Activated gamma-delta T cell treated with Interleukin-2 at 50 U/mL for 16 hours (primary cell): ENCODE measurements at regions not wholly inside any gene's neighbourhood (a gene's known extent, or its start where the extent isn't known, plus 50 kb on each side); places are given as distances from the start of the nearest gene placed in this dataset.

ENCODE experiments used
- DNase-seq: peaks from one replicate; pipeline ENCODE4 v3.0.0-alpha.2; 2020

- no peak for DNase-seq
Measured at GRCh38 chr19:46945694-46946489, 73.7 kb upstream of the NPAS1 start.

GRCh38 chr19:46946611-46947238, 72.9 kb upstream of the NPAS1 start:
- no peak for DNase-seq

DNA sequence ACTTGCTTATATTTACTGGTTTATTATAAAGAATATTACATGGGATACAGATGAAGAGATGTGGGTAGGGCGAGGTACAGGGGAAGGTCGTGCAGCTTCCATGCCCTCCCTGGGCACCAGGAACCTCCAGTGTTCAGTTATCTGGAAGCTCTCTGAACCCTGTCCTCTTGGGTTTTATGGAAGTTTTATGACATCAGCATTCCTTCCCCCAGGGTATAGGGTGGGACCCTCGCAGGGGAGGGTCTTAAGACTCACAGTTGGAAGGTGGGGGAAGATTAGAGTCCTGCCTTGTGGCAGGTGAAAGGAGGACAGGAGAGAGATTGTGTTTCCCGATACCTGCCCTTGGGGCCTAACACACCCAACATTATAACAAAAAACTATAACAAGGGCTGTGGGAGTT, 71.8 kb upstream of the NPAS1 start:
- DNase-seq, result no peak

DNA sequence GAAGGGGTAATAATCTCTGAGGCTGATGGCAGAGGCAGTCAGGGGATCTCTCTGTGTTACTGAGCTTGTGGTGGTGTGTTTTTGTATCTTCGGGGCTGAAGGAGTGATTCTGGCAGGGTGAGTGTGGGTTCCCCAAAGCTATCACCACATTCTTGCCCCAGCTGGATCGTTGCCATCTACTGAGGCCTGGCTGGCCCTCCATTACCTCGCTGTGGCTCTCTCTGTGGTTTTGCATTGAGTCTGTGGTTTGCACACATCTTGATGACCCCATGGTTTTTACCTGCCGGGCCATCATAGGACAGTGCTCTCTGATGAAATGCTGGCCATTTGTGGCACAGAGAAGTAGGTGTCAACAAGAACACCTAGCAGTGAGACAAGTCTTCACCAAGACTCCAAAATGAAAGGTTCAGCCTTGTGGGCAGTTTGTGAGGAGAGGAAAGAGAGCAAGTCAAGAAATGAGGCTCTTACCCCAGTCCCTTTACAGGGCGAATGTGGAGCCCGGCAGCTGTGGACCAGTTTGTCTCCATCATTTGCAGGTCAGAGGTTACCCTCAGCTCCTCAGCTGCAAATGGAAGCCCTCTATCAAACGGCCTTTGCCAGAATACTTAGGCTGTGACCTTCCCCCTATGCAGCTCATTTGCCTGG, 69.0 kb upstream of the NPAS1 start:
- no peak for DNase-seq

- DNase-seq, result no peak
Measured at GRCh38 chr19:46951171-46951986, 68.3 kb upstream of the NPAS1 start.

- no peak for DNase-seq
Measured at GRCh38 chr19:46952874-46953273, 66.8 kb upstream of the NPAS1 start.

- no peak for DNase-seq
Measured at GRCh38 chr19:46953955-46954501, 65.6 kb upstream of the NPAS1 start.

DNA sequence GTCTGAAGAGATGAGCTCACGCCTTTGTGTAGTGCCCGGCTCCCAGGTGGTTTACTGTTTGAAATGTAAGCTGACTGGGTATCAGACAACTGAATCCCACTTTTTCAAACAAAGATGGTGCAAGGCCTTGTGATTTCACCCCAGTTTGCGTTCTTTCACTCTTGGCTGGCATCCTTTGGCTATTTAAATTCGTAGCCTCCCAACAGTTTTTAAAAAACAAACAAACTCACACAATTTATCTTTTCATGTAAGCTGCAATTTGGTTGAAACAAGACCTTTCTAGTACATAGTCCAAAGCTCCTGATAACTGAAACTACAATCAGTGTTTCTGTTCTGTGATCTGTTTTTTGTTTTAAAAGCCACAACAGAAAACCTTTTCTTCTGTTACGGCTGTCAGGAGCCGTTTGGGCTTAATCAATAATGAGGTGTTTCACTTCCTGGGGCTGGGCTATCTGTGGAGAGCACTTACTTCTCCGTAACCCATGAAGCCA, 65.1 kb upstream of the NPAS1 start:
- no peak for DNase-seq

DNA sequence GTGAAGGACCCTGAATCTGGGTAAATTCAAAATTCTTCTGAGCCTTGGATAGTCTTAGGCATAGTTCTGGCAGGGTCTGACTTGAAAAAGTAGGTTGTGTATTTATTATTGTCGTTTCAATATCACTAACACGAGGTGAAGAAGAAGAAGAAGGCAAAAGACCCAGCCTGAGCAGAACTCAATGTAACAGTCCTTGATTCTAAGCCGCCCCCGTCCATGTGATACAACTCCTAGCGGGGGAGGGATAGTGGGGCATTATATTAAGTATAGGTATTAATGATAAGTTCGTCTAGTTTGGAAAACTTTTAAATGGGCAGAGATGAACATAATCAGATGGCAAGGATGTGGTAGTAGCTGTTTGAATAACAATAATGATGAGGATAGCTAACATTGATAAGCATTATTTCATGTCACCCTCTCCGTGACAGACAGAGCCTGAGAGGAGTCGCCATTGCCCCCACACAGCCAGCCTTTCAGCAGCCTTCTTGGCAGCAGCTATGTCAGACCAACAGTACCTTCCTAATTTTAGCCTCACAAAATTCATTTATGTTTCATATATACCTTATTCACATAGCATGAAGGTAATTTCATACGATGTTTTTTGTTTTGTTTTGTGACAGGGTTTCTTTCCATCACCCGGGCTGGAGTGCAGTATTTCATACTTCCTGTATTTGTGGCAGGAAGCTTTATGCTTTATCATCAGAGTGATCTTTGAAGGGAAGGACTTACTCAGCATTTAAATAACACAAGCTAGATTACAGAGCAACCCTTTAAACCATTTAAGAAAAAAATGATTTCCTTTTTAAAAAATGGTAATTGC, 64.4 kb upstream of the NPAS1 start:
- DNase-seq, result no peak

GRCh38 chr19:46955813-46956371, 63.7 kb upstream of the NPAS1 start:
- no peak for DNase-seq

DNA sequence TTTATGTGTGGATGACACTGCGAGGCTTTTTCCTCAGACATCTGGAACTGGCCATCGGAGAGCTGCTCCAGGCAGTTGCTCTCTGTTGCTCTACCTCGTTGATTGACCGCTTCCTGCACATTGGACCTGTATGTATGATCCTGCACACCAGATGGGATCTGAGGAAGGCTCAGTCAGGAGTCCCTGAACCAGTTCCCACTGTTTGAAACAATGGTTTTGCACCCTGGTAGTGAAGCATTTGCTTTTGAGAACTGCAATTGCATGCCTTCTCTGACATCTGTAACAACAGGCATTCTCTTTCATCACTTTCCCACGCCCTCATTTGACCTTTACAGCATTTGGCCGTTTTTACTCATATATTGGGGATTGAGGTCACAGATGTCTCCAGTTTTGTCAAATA, 61.1 kb upstream of the NPAS1 start:
- DNase-seq, result no peak

- DNase-seq, result no peak
Measured at GRCh38 chr19:46959894-46960556, 59.6 kb upstream of the NPAS1 start.

DNA sequence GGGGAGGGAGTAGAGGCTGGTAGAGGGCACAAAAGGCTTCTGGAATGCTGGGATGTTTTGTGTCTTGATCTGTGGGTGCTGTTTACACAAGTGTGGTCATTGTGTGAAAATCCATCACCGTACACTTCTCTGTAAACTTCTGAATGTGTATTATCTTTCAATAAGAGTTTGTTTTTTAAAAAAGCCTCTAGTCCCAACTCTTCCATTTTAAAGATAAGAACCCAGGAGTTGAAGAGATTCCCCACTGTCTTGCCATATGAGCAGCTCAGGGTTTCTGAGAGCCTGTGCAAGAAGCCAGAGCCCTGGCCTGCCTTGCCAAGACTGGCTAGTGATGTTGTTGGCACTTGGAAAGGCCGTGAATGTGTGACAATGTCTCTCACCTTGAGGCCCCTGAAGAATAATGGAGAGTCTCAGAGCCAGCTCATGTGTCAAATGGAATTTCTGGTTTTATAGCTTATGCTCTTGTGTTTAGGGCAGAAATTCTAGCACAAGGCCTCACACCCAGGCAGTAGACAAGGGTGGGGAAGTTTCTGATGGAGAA, 57.5 kb upstream of the NPAS1 start:
- DNase-seq, result no peak

GRCh38 chr19:46963093-46963734, 56.4 kb upstream of the NPAS1 start:
- no peak for DNase-seq

DNA sequence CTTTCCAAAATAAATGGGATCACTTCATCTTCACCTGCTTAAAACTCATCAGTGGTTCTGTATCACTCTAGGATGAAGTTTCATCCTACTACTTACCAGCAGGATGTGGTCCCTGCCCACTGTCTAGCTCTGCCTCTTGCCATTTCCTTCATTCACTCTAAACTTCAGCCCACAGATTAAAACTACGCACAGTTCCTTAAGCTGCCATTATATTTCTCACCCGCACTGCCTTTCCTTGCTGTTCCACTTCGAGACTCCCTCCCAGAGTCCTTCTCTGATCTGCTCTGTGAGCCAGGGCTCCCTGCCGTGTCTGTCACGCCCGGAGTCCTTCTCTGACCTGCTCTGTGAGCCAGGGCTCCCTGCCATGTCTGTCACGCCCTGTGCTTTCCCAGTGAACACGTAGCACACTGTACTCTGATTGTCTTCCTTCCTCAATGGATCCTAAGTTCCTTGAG, 52.0 kb upstream of the NPAS1 start:
- peak; percentile 31 for DNase-seq
